ENCODE measurements at regions not wholly inside any gene's neighbourhood (a gene's known extent, or its start where the extent isn't known, plus 50 kb on each side); places are given as distances from the start of the nearest gene placed in this dataset.
"Not testable (repeated sequence)": the region's sequence is repeated elsewhere in the genome, so short reads cannot be mapped to it uniquely, and the experiment has no call there.

DNA sequence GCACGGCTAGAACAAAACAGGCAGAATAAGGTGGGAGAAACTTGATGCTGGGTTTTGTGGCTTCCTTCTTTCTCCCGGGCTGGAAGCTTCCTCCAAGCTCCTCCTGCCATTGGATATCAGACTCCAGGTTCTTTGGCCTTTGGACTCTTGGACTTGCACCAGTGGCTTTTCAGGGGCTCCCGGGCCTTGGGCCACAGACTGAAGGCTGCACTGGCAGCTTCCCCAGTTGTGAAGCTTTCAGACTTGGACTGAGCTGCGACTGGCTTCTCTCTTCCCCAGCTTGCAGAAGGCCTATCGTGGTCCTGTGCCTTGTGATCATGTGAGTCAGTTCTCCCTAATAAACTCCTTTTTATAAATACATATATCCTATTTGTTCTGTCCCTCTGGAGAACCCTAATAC, 364.4 kb downstream of the DNAH5 start (continued):
- TF ChIP-seq, protein P1, sequence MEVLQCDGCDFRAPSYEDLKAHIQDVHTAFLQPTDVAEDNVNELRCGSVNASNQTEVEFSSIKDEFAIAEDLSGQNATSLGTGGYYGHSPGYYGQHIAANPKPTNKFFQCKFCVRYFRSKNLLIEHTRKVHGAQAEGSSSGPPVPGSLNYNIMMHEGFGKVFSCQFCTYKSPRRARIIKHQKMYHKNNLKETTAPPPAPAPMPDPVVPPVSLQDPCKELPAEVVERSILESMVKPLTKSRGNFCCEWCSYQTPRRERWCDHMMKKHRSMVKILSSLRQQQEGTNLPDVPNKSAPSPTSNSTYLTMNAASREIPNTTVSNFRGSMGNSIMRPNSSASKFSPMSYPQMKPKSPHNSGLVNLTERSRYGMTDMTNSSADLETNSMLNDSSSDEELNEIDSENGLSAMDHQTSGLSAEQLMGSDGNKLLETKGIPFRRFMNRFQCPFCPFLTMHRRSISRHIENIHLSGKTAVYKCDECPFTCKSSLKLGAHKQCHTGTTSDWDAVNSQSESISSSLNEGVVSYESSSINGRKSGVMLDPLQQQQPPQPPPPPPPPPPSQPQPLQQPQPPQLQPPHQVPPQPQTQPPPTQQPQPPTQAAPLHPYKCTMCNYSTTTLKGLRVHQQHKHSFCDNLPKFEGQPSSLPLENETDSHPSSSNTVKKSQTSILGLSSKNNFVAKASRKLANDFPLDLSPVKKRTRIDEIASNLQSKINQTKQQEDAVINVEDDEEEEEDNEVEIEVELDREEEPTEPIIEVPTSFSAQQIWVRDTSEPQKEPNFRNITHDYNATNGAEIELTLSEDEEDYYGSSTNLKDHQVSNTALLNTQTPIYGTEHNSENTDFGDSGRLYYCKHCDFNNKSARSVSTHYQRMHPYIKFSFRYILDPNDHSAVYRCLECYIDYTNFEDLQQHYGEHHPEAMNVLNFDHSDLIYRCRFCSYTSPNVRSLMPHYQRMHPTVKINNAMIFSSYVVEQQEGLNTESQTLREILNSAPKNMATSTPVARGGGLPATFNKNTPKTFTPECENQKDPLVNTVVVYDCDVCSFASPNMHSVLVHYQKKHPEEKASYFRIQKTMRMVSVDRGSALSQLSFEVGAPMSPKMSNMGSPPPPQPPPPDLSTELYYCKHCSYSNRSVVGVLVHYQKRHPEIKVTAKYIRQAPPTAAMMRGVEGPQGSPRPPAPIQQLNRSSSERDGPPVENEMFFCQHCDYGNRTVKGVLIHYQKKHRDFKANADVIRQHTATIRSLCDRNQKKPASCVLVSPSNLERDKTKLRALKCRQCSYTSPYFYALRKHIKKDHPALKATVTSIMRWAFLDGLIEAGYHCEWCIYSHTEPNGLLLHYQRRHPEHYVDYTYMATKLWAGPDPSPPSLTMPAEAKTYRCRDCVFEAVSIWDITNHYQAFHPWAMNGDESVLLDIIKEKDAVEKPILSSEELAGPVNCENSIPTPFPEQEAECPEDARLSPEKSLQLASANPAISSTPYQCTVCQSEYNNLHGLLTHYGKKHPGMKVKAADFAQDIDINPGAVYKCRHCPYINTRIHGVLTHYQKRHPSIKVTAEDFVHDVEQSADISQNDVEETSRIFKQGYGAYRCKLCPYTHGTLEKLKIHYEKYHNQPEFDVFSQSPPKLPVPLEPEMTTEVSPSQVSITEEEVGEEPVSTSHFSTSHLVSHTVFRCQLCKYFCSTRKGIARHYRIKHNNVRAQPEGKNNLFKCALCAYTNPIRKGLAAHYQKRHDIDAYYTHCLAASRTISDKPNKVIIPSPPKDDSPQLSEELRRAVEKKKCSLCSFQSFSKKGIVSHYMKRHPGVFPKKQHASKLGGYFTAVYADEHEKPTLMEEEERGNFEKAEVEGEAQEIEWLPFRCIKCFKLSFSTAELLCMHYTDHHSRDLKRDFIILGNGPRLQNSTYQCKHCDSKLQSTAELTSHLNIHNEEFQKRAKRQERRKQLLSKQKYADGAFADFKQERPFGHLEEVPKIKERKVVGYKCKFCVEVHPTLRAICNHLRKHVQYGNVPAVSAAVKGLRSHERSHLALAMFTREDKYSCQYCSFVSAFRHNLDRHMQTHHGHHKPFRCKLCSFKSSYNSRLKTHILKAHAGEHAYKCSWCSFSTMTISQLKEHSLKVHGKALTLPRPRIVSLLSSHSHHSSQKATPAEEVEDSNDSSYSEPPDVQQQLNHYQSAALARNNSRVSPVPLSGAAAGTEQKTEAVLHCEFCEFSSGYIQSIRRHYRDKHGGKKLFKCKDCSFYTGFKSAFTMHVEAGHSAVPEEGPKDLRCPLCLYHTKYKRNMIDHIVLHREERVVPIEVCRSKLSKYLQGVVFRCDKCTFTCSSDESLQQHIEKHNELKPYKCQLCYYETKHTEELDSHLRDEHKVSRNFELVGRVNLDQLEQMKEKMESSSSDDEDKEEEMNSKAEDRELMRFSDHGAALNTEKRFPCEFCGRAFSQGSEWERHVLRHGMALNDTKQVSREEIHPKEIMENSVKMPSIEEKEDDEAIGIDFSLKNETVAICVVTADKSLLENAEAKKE (CRISPR knock-in tag; IDR thresholded peaks at IDR 0.05): no peak

DNA sequence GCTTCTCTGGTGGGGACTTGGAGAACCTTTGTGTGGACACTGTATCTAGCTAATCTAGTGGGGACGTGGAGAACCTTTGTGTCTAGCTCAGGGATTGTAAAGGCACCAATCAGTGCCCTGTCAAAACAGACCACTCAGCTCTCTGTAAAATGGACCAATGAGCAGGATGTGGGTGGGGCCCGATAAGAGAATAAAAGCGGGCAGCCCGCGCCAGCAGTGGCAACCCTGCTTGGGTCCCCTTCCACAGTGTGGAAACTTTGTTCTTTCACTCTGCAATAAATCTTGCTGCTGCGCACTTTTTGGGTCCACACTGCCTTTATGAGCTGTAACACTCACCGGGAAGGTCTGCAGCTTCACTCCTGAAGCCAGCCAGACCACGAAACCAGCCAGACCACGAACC, 365.4 kb downstream of the DNAH5 start:
- H3K4me2 ChIP-seq; H3K27ac Mint-ChIP-seq; H3K4me1 Mint-ChIP-seq; H3K36me3 ChIP-seq (ENCODE audit: insufficient read depth); H3K27me3 ChIP-seq (ENCODE audit: insufficient read depth); H3K36me3 Mint-ChIP-seq (ENCODE audit: low read depth); H3K27ac ChIP-seq (ENCODE audit: low read depth); H4K20me1 ChIP-seq (replicated peaks; ENCODE audit: insufficient read depth); H3F3A ChIP-seq (replicated peaks; ENCODE audit: low read depth); DNase-seq (ENCODE audit: low spot score); H3K27me3 Mint-ChIP-seq (ENCODE audit: insufficient read depth, low read depth, poor library complexity); H3K4me1 ChIP-seq (ENCODE audit: insufficient read depth); H3K9me2 ChIP-seq (ENCODE audit: insufficient read depth); ATAC-seq; H3K9me3 Mint-ChIP-seq; H3K4me3 ChIP-seq; H3K79me2 ChIP-seq (replicated peaks; ENCODE audit: insufficient read depth); H2AFZ ChIP-seq; H3K4me3 Mint-ChIP-seq: not testable (repeated sequence)

GRCh38 chr5:13578311-13579039, 366.0 kb downstream of the DNAH5 start:
- H3K4me1 ChIP-seq (ENCODE audit: insufficient read depth); DNase-seq (ENCODE audit: low spot score); H4K20me1 ChIP-seq (replicated peaks; ENCODE audit: insufficient read depth); H3K36me3 Mint-ChIP-seq (ENCODE audit: low read depth); H3K27ac Mint-ChIP-seq; H3K9me3 Mint-ChIP-seq; H3K27me3 ChIP-seq (ENCODE audit: insufficient read depth); ATAC-seq; H3K27ac ChIP-seq (ENCODE audit: low read depth); H2AFZ ChIP-seq; H3K9me2 ChIP-seq (ENCODE audit: insufficient read depth); H3K4me2 ChIP-seq; H3K4me1 Mint-ChIP-seq; H3K79me2 ChIP-seq (replicated peaks; ENCODE audit: insufficient read depth); H3K36me3 ChIP-seq (ENCODE audit: insufficient read depth); H3K27me3 Mint-ChIP-seq (ENCODE audit: insufficient read depth, low read depth, poor library complexity); H3K4me3 ChIP-seq; H3K4me3 Mint-ChIP-seq; H3F3A ChIP-seq (replicated peaks; ENCODE audit: low read depth): not testable (repeated sequence)
- TF ChIP-seq REST (IDR thresholded peaks at IDR 0.05; ENCODE audit: unreplicated experiment): peak; percentile 24

All from GM23338 (cell line).